ENCODE measurements at regions not wholly inside any gene's neighbourhood (a gene's known extent, or its start where the extent isn't known, plus 50 kb on each side); places are given as distances from the start of the nearest gene placed in this dataset.
A peak's percentile ranks its signal among the peaks of the same experiment; 100 is the strongest.

GRCh38 chr2:149657401-149658040 is 69.9 kb upstream of the MMADHC start:
- ATAC-seq (ENCODE audit: low FRiP score): no peak
- TF ChIP-seq CTCF (IDR thresholded peaks at IDR 0.05): no peak
- no peak for DNase-seq (ENCODE audit: low spot score)

GRCh38 chr2:149656996-149657395 is 69.4 kb upstream of the MMADHC start:
- DNase-seq (ENCODE audit: low spot score) (no peak), ATAC-seq (ENCODE audit: low FRiP score) (no peak)
- no peak for TF ChIP-seq CTCF (IDR thresholded peaks at IDR 0.05)

- no peak for TF ChIP-seq CTCF (IDR thresholded peaks at IDR 0.05)
- DNase-seq (ENCODE audit: low spot score): no peak
- no peak for ATAC-seq (ENCODE audit: low FRiP score)
Measured at GRCh38 chr2:149653831-149654445, 66.4 kb upstream of the MMADHC start.

- TF ChIP-seq CTCF (IDR thresholded peaks at IDR 0.05): no peak
- DNase-seq (ENCODE audit: low spot score) (no peak), ATAC-seq (ENCODE audit: low FRiP score) (no peak)
Measured at GRCh38 chr2:149652926-149653325, 65.4 kb upstream of the MMADHC start.

GRCh38 chr2:149652526-149652925 is 65.0 kb upstream of the MMADHC start:
- DNase-seq (ENCODE audit: low spot score) (no peak), ATAC-seq (ENCODE audit: low FRiP score) (peak; percentile 55)
- TF ChIP-seq CTCF (IDR thresholded peaks at IDR 0.05): no peak

- DNase-seq (ENCODE audit: low spot score) (no peak), ATAC-seq (ENCODE audit: low FRiP score) (no peak)
- no peak for TF ChIP-seq CTCF (IDR thresholded peaks at IDR 0.05)
Measured at GRCh38 chr2:149651229-149651628, 63.7 kb upstream of the MMADHC start.

GRCh38 chr2:149650006-149650405 is 62.4 kb upstream of the MMADHC start:
- TF ChIP-seq CTCF (IDR thresholded peaks at IDR 0.05): no peak

More at GRCh38 chr2:149650006-149650405, 62.4 kb upstream of the MMADHC start:
- DNase-seq (ENCODE audit: low spot score): no peak
- ATAC-seq (ENCODE audit: low FRiP score): no peak

Measured in omental fat pad (tissue), 3 donors.